Suprapubic skin (tissue), 4 donors: ENCODE measurements at regions not wholly inside any gene's neighbourhood (a gene's known extent, or its start where the extent isn't known, plus 50 kb on each side); places are given as distances from the start of the nearest gene placed in this dataset.

Experiments used
- DNase-seq, 2 donors: peaks; one replicate each; pipeline ENCODE4 v3.0.0-alpha.2; 2019; ENCODE audit warnings: low spot score in 2 of 2
- H3K27ac ChIP-seq: fragments of 200-600 bp; sonication (generic); one replicate; pipeline ENCODE4 v1.5.1; 2019
- H3K27me3 ChIP-seq: fragments of 200-600 bp; sonication (generic); one replicate; pipeline ENCODE4 v1.5.1; 2019
- H3K36me3 ChIP-seq: fragments of 200-600 bp; sonication (generic); one replicate; pipeline ENCODE4 v1.5.1; 2019
- H3K4me1 ChIP-seq: fragments of 200-600 bp; sonication (generic); one replicate; pipeline ENCODE4 v1.5.1; 2019
- H3K4me3 ChIP-seq: fragments of 200-600 bp; sonication (generic); one replicate; pipeline ENCODE4 v1.5.1; 2019; ENCODE audit warnings: mild to moderate bottlenecking
- H3K9me3 ChIP-seq: fragments of 200-600 bp; sonication (generic); one replicate; pipeline ENCODE4 v1.5.1; 2019
- CTCF ChIP-seq, 2 donors: fragments of 200-600 bp in 1 of 2; fragments of 450-650 bp in 1 of 2; sonication (generic) in 1 of 2; IDR thresholded peaks; one replicate each; pipeline ENCODE4 v1.5.1; 2016 to 2019; ENCODE audit warnings: antibody characterized with exemption in 2 of 2, mild to moderate bottlenecking in 1 of 2, moderate library complexity in 1 of 2
- EP300 ChIP-seq: sonication (generic); formaldehyde crosslinking; IDR thresholded peaks from one replicate; pipeline ENCODE4 v1.6.1; 2017; ENCODE audit warnings: antibody characterized with exemption
- POLR2A ChIP-seq, 2 donors: fragments of 450-650 bp; IDR thresholded peaks; one replicate each; pipeline ENCODE4 v1.6.1; 2017; ENCODE audit warnings: antibody characterized with exemption in 2 of 2, mild to moderate bottlenecking in 2 of 2, moderate library complexity in 2 of 2
- POLR2AphosphoS5 ChIP-seq, 3 donors: sonication (generic); formaldehyde crosslinking; IDR thresholded peaks; one replicate each; pipeline ENCODE4 v1.6.1; 2017; ENCODE audit warnings: antibody characterized with exemption in 3 of 3
- WGBS: methylation state at CpG from one replicate; pipeline ENCODE4 v1.1.5; 2018; 5-methylcytosine and 5-hydroxymethylcytosine counted together

- Histone ChIP-seq H3K27me3 (no peaks in the 10 kb centered on the region), H3K4me3 (no peak overlapping the region), H3K9me3 (no peaks in the 10 kb centered on the region), H3K27ac (no peak overlapping the region), H3K36me3 (no peaks in the 10 kb centered on the region), H3K4me1 (peaks cover 6% of the 10 kb centered on the region)
- DNase-seq: peak in 1 of 2 donors; percentile 62
- TF ChIP-seq EP300 (no peak), POLR2A (IDR thresholded peaks at IDR 0.05) (no peak), POLR2AphosphoS5 (IDR thresholded peaks at IDR 0.05) (no peak), CTCF (IDR thresholded peaks at IDR 0.05) (no peak)
- WGBS: 42% methylated on average over 6 of the region's 6 CpGs
Observed at GRCh38 chr1:81670286-81670685, 130.4 kb upstream of the ADGRL2 start.

- no peak for TF ChIP-seq POLR2A (IDR thresholded peaks at IDR 0.05)
- no peak for TF ChIP-seq CTCF (IDR thresholded peaks at IDR 0.05)
- no peak for TF ChIP-seq POLR2AphosphoS5 (IDR thresholded peaks at IDR 0.05)
- no peak for TF ChIP-seq EP300
- H3K4me1 ChIP-seq: peaks cover 3% of the 10 kb centered on the region
- H3K9me3 ChIP-seq: no peaks in the 10 kb centered on the region
- no peaks in the 10 kb centered on the region for H3K27me3 ChIP-seq
- no peak overlapping the region for H3K27ac ChIP-seq
- DNase-seq: no peak
- H3K4me3 ChIP-seq: no peak overlapping the region
- no peaks in the 10 kb centered on the region for H3K36me3 ChIP-seq
- WGBS: 96% methylated on average over 2 of the region's 2 CpGs
Observed at GRCh38 chr1:81666586-81666985, 134.1 kb upstream of the ADGRL2 start.

GRCh38 chr1:81664341-81664740 is 136.4 kb upstream of the ADGRL2 start:
- Histone ChIP-seq H3K9me3 (no peaks in the 10 kb centered on the region), H3K27me3 (no peaks in the 10 kb centered on the region), H3K27ac (no peak overlapping the region), H3K4me1 (no peaks in the 10 kb centered on the region), H3K4me3 (no peak overlapping the region), H3K36me3 (no peaks in the 10 kb centered on the region)
- TF ChIP-seq POLR2A (IDR thresholded peaks at IDR 0.05) (no peak), POLR2AphosphoS5 (IDR thresholded peaks at IDR 0.05) (no peak), EP300 (no peak), CTCF (IDR thresholded peaks at IDR 0.05) (no peak)
- DNase-seq: no peak
- 31% methylated on average over 1 of the region's 1 CpG for WGBS

- no peaks in the 10 kb centered on the region for H3K9me3 ChIP-seq
- H3K27ac ChIP-seq: no peak overlapping the region
- 85% methylated on average over 8 of the region's 8 CpGs for WGBS
- no peaks in the 10 kb centered on the region for H3K27me3 ChIP-seq
- DNase-seq: no peak
- no peak overlapping the region for H3K4me3 ChIP-seq
- TF ChIP-seq POLR2A (IDR thresholded peaks at IDR 0.05) (no peak), CTCF (IDR thresholded peaks at IDR 0.05) (no peak), EP300 (no peak), POLR2AphosphoS5 (IDR thresholded peaks at IDR 0.05) (no peak)
- no peaks in the 10 kb centered on the region for H3K4me1 ChIP-seq
- no peaks in the 10 kb centered on the region for H3K36me3 ChIP-seq
Observed at GRCh38 chr1:81662913-81663526, 137.7 kb upstream of the ADGRL2 start.

GRCh38 chr1:81660286-81660685 is 140.4 kb upstream of the ADGRL2 start:
- DNase-seq: no peak
- no peak overlapping the region for H3K27ac ChIP-seq
- H3K36me3 ChIP-seq: no peaks in the 10 kb centered on the region
- H3K9me3 ChIP-seq: no peaks in the 10 kb centered on the region
- no peaks in the 10 kb centered on the region for H3K27me3 ChIP-seq
- H3K4me1 ChIP-seq: no peaks in the 10 kb centered on the region
- TF ChIP-seq POLR2A (IDR thresholded peaks at IDR 0.05) (no peak), CTCF (IDR thresholded peaks at IDR 0.05) (no peak), POLR2AphosphoS5 (IDR thresholded peaks at IDR 0.05) (no peak), EP300 (no peak)
- no peak overlapping the region for H3K4me3 ChIP-seq
